GM23248 (cell line): ENCODE measurements at regions not wholly inside any gene's neighbourhood (a gene's known extent, or its start where the extent isn't known, plus 50 kb on each side); places are given as distances from the start of the nearest gene placed in this dataset.

Experiments used
- EZH2 ChIP-seq: fragments of 200-600 bp; sonication (generic); IDR thresholded peaks from 2 replicates; pipeline ENCODE4 v1.6.1; 2018; ENCODE audit warnings: antibody characterized with exemption, mild to moderate bottlenecking; ENCODE audit not compliant: insufficient read depth, poor library complexity, severe bottlenecking
- EZH2phosphoT487 ChIP-seq: fragments of 200-600 bp; sonication (generic); IDR thresholded peaks from 2 replicates; pipeline ENCODE4 v1.6.1; 2018; ENCODE audit warnings: antibody characterized with exemption, moderate library complexity, mild to moderate bottlenecking, low read depth; ENCODE audit not compliant: insufficient read depth

DNA sequence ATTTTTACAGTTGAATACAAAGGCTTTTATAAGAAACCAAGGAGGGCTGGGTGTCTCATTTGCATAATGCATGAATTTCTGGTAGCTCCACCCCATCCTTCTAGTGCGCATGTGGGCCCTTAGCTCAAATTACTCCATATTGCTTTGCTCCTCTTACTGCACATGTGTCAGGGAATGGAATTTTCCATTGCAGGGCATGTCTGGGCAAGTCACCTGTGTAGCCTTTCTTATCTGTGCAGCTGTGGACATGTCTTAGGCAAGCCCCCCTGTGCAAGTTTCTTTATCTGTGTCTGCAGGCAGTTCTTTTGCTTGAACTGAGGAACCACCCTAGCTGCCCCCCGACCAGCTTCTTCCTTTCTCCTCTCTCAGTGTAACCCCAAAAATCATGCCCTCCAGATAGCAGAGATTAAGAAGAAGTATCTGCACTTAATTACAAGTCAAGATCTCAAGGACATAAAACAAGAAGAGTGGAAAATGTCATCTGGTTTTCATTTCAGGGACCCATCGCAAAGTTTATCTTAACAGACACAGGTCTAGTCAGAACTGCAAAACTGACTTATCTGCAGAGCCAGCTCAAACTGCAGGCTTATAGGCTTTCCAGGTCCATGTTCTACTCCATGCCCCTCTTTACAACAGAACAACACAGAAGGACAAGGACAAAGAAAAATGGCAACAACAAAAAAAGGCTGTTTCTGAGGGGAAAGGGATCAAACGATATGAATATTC, 137.9 kb upstream of the HS3ST4 start:
- TF ChIP-seq EZH2 (no peak), EZH2phosphoT487 (no peak)
